GM23248 (cell line): ENCODE measurements at regions not wholly inside any gene's neighbourhood (a gene's known extent, or its start where the extent isn't known, plus 50 kb on each side); places are given as distances from the start of the nearest gene placed in this dataset.
"Not testable (repeated sequence)": the region's sequence is repeated elsewhere in the genome, so short reads cannot be mapped to it uniquely, and the experiment has no call there.

Source experiments
- EZH2 ChIP-seq: fragments of 200-600 bp; sonication (generic); IDR thresholded peaks from 2 replicates; pipeline ENCODE4 v1.6.1; 2018; ENCODE audit warnings: antibody characterized with exemption, mild to moderate bottlenecking; ENCODE audit not compliant: insufficient read depth, poor library complexity, severe bottlenecking
- EZH2phosphoT487 ChIP-seq: fragments of 200-600 bp; sonication (generic); IDR thresholded peaks from 2 replicates; pipeline ENCODE4 v1.6.1; 2018; ENCODE audit warnings: antibody characterized with exemption, moderate library complexity, mild to moderate bottlenecking, low read depth; ENCODE audit not compliant: insufficient read depth

DNA sequence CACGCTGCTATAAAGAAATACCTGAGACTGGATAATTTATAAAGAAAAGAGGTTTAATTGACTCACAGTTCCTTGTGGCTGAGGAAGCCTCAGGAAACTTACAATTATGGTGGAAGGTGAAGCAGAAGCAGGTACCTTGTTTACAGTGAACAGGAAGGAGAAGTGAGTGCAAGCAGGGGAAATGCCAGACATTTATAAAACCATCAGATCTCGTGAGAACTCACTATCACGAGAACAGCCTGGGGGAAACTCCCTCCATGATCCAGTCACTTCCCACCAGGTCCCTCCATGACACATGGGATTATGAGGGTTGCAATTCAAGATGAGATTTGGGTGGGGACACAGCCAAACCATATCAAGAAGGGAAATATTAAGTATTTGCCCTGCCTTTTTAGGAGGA, 305.8 kb downstream of the REEP3 start:
- not testable (repeated sequence) for TF ChIP-seq EZH2phosphoT487, EZH2
